Astrocyte of the spinal cord (primary cell): ENCODE measurements at regions not wholly inside any gene's neighbourhood (a gene's known extent, or its start where the extent isn't known, plus 50 kb on each side); places are given as distances from the start of the nearest gene placed in this dataset.

Experiments
- DNase-seq: peaks from one replicate; pipeline ENCODE4 v3.0.0; 2011; ENCODE audit warnings: low read depth, low spot score
- H3K4me3 ChIP-seq: 2 replicates; pipeline ENCODE4 v1.5.1; 2011; ENCODE audit warnings: low read depth, mild to moderate bottlenecking, low read length, moderate library complexity
- CTCF ChIP-seq: IDR thresholded peaks from 2 replicates; pipeline ENCODE4 v1.5.1; 2012; ENCODE audit warnings: low read depth, mild to moderate bottlenecking, low read length, inconsistent platforms
- in situ Hi-C: cut with HindIII; loops from 2 replicates; pipeline ENCODE4 v1.10.0; 2017; ENCODE audit warnings: low sequenced_read_pairs

- DNase-seq, result no peak
- in situ Hi-C loops, result no loop called here
- no peak overlapping the region for H3K4me3 ChIP-seq
- no peak for TF ChIP-seq CTCF
Measured at GRCh38 chr10:83248106-83248631, 891.1 kb upstream of the GHITM start.

- H3K4me3 ChIP-seq, result no peak overlapping the region
- no peak for DNase-seq
- no peak for TF ChIP-seq CTCF
- in situ Hi-C loops, result no loop called here
Measured at GRCh38 chr10:83250396-83250795, 888.9 kb upstream of the GHITM start.

- TF ChIP-seq CTCF, result no peak
- H3K4me3 ChIP-seq, result no peak overlapping the region
- DNase-seq, result no peak
- in situ Hi-C loops, result no loop called here
Measured at GRCh38 chr10:83252169-83252568, 887.1 kb upstream of the GHITM start.

GRCh38 chr10:83252596-83252995, 886.7 kb upstream of the GHITM start:
- DNase-seq, result no peak
- in situ Hi-C loops, result no loop called here
- no peak overlapping the region for H3K4me3 ChIP-seq
- TF ChIP-seq CTCF, result no peak

- in situ Hi-C loops, result no loop called here
- no peak for DNase-seq
- no peak for TF ChIP-seq CTCF
- no peak overlapping the region for H3K4me3 ChIP-seq
Measured at GRCh38 chr10:83253011-83253671, 886.2 kb upstream of the GHITM start.

- no peak overlapping the region for H3K4me3 ChIP-seq
- DNase-seq, result no peak
- in situ Hi-C loops, result no loop called here
- TF ChIP-seq CTCF, result no peak
Measured at GRCh38 chr10:83254698-83255097, 884.6 kb upstream of the GHITM start.

- DNase-seq, result no peak
- no peak overlapping the region for H3K4me3 ChIP-seq
- TF ChIP-seq CTCF, result no peak
- in situ Hi-C loops, result no loop called here
Measured at GRCh38 chr10:83262434-83262833, 876.9 kb upstream of the GHITM start.
